HG02798 (cell line): ENCODE measurements at regions not wholly inside any gene's neighbourhood (a gene's known extent, or its start where the extent isn't known, plus 50 kb on each side); places are given as distances from the start of the nearest gene placed in this dataset.

Experiments used
- ATAC-seq: cut with Tn5 transposase; IDR thresholded peaks from one replicate; pipeline ENCODE4 v1.9.1; 2021; ENCODE audit warnings: mild to moderate bottlenecking; ENCODE audit not compliant: unreplicated experiment, poor library complexity

GRCh38 chr2:136482966-136483365, 282.4 kb upstream of the THSD7B start:
- ATAC-seq, result no peak

- ATAC-seq, result no peak
Measured at GRCh38 chr2:136482006-136482405, 283.3 kb upstream of the THSD7B start.

GRCh38 chr2:136479696-136480095, 285.6 kb upstream of the THSD7B start:
- no peak for ATAC-seq

GRCh38 chr2:136468799-136469369, 296.5 kb upstream of the THSD7B start:
- ATAC-seq, result no peak

- no peak for ATAC-seq
Measured at GRCh38 chr2:136452528-136452927, 312.8 kb upstream of the THSD7B start.

- ATAC-seq, result no peak
Measured at GRCh38 chr2:136448986-136449780, 316.2 kb upstream of the THSD7B start.

GRCh38 chr2:136448432-136448831, 316.9 kb upstream of the THSD7B start:
- ATAC-seq, result no peak

- no peak for ATAC-seq
Measured at GRCh38 chr2:136444323-136444722, 321.0 kb upstream of the THSD7B start.

- no peak for ATAC-seq
Measured at GRCh38 chr2:136443661-136444060, 321.7 kb upstream of the THSD7B start.

- no peak for ATAC-seq
Measured at GRCh38 chr2:136441979-136442714, 323.2 kb upstream of the THSD7B start.

GRCh38 chr2:136439064-136439676, 321.2 kb upstream of the CXCR4 start:
- no peak for ATAC-seq

GRCh38 chr2:136437461-136437860, 319.5 kb upstream of the CXCR4 start:
- no peak for ATAC-seq

GRCh38 chr2:136436936-136437335, 319.0 kb upstream of the CXCR4 start:
- ATAC-seq, result no peak

- no peak for ATAC-seq
Measured at GRCh38 chr2:136434251-136434715, 316.3 kb upstream of the CXCR4 start.

GRCh38 chr2:136433261-136433660, 315.3 kb upstream of the CXCR4 start:
- no peak for ATAC-seq

- no peak for ATAC-seq
Measured at GRCh38 chr2:136424112-136424511, 306.2 kb upstream of the CXCR4 start.

GRCh38 chr2:136423516-136423996, 305.6 kb upstream of the CXCR4 start:
- ATAC-seq, result peak; percentile 99

- no peak for ATAC-seq
Measured at GRCh38 chr2:136422512-136422911, 304.6 kb upstream of the CXCR4 start.

GRCh38 chr2:136420346-136420745, 302.4 kb upstream of the CXCR4 start:
- no peak for ATAC-seq

- no peak for ATAC-seq
Measured at GRCh38 chr2:136411946-136412345, 294.0 kb upstream of the CXCR4 start.

- no peak for ATAC-seq
Measured at GRCh38 chr2:136410673-136411072, 292.7 kb upstream of the CXCR4 start.
